ENCODE measurements at regions not wholly inside any gene's neighbourhood (a gene's known extent, or its start where the extent isn't known, plus 50 kb on each side); places are given as distances from the start of the nearest gene placed in this dataset.

DNA sequence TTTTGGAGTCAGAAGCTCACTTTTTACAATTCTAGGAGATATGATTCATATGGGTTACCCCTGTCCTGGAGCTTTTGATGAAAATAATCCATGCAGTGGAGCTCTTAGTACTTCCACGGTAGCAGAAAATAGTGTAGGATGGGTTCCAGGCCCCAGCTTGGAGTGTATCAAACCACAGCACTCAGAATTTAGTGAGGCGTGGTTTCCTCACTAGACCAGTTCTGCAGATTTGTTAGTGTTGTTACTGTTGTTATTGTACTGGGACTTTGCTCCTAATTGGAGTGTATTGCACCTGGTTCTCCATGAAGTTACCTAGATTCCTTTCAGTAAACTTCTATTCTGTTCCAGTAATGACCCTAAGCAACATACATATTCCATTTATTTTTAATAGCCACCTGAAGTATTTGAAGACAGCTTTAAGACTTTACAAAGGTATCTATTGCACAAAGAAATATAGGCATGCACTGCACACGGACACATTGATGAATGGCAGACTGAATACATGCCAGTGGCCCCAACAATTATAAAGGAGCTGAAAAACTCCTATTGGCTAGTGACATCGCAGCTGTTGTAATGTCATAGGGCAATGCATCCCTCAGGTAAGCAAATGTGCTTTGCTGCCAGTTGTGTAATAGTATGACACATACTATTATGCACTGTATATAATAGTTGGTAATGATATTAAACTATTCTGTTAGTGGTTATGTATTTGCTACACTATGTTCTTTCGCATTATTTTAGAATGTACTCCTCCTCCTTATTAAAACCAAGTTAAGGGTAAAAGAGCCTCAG, 1058.0 kb downstream of the KCNT2 start:
- no peaks in the 10 kb centered on the region for H3K27me3 ChIP-seq (replicated peaks; ENCODE audit: insufficient read depth)
- no peaks in the 10 kb centered on the region for H3K36me3 ChIP-seq
- no peaks in the 10 kb centered on the region for H3K4me1 ChIP-seq (ENCODE audit: control insufficient read depth in 1 of 2, low read depth in 2 of 2)
- no peak overlapping the region for H3K27ac ChIP-seq
- no peak overlapping the region for H3K4me3 ChIP-seq
- DNase-seq (ENCODE audit: low spot score): no peak
- no peak for ATAC-seq (ENCODE audit: insufficient number of reproducible peaks, low FRiP score, low read depth)
- TF ChIP-seq, protein P1, sequence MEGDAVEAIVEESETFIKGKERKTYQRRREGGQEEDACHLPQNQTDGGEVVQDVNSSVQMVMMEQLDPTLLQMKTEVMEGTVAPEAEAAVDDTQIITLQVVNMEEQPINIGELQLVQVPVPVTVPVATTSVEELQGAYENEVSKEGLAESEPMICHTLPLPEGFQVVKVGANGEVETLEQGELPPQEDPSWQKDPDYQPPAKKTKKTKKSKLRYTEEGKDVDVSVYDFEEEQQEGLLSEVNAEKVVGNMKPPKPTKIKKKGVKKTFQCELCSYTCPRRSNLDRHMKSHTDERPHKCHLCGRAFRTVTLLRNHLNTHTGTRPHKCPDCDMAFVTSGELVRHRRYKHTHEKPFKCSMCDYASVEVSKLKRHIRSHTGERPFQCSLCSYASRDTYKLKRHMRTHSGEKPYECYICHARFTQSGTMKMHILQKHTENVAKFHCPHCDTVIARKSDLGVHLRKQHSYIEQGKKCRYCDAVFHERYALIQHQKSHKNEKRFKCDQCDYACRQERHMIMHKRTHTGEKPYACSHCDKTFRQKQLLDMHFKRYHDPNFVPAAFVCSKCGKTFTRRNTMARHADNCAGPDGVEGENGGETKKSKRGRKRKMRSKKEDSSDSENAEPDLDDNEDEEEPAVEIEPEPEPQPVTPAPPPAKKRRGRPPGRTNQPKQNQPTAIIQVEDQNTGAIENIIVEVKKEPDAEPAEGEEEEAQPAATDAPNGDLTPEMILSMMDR (IDR thresholded peaks at IDR 0.05): no peak
- H3K9me3 ChIP-seq: no peaks in the 10 kb centered on the region

DNA sequence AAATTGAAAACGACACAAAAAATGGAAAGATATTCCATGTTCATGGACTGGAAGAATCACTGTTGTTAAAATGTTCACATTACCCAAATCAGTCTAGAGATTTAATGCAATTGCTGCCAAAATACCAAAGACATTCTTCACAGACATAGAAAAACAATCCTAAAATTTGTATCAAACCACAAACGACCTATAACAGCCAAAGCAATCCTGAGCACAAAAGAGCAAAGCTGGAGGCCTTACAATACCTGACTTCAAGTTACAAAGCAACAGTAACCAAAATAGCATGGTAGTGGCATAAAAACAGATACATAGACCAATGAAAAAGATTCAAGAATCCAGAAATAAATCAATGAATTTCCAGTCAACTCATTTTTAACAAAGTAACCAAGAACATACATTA, 1077.3 kb downstream of the KCNT2 start:
- TF ChIP-seq, protein P1 (IDR thresholded peaks at IDR 0.05): no peak
- ATAC-seq (ENCODE audit: insufficient number of reproducible peaks, low FRiP score, low read depth) (no peak), DNase-seq (ENCODE audit: low spot score) (no peak)

DNA sequence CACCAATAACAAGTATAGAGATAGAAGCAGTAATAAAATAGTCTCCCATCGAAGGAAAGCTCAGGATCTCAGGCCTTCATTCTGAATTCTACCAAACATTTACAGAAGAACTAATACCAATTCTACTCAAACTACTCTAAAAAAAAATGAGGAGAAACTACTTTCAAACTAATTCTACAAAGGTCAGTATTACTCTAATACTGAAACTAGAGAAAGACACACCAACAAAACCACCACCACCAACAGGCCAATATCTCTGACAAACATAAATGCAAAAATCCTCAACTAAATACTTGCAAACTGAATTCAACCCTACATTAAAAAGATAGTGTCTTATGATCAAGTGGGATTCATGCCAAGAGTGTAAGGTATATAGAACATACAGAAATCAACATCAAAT, 1078.4 kb downstream of the KCNT2 start:
- H3K36me3 ChIP-seq: no peaks in the 10 kb centered on the region
- TF ChIP-seq, protein P1 (IDR thresholded peaks at IDR 0.05): no peak
- H3K27ac ChIP-seq: no peak overlapping the region
- H3K4me3 ChIP-seq: no peak overlapping the region
- no peaks in the 10 kb centered on the region for H3K27me3 ChIP-seq (replicated peaks; ENCODE audit: insufficient read depth)
- H3K4me1 ChIP-seq (ENCODE audit: control insufficient read depth in 1 of 2, low read depth in 2 of 2): no peaks in the 10 kb centered on the region
- DNase-seq (ENCODE audit: low spot score): no peak
- H3K9me3 ChIP-seq: no peaks in the 10 kb centered on the region
- ATAC-seq (ENCODE audit: insufficient number of reproducible peaks, low FRiP score, low read depth): no peak

More for the DNA sequence above, 1077.3 kb downstream of the KCNT2 start:
- H3K27me3 ChIP-seq (replicated peaks; ENCODE audit: insufficient read depth): no peaks in the 10 kb centered on the region
- no peak overlapping the region for H3K4me3 ChIP-seq
- no peak overlapping the region for H3K27ac ChIP-seq
- no peaks in the 10 kb centered on the region for H3K9me3 ChIP-seq
- no peaks in the 10 kb centered on the region for H3K4me1 ChIP-seq (ENCODE audit: control insufficient read depth in 1 of 2, low read depth in 2 of 2)
- no peaks in the 10 kb centered on the region for H3K36me3 ChIP-seq

DNA sequence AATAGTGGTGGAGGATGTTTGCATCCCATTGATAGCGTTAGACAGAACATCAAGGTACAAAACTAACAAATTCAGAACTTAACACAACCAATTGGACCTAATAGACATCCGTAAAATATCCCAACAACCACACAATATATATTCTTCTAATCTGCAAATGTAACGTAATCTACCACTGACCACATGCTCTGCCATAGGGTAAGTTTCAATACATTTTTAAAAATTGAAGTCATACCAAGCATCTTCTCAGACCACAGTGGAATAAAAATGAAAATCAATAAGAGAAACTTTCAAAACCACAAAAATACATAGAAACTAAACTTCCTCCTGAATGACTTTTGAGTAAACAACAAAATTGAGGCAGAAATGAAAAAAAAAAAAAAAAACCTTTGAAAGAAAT, 1087.5 kb downstream of the KCNT2 start:
- DNase-seq (ENCODE audit: low spot score): no peak
- Histone ChIP-seq H3K27me3 (replicated peaks; ENCODE audit: insufficient read depth) (no peaks in the 10 kb centered on the region), H3K4me3 (no peak overlapping the region), H3K9me3 (no peaks in the 10 kb centered on the region), H3K4me1 (ENCODE audit: control insufficient read depth in 1 of 2, low read depth in 2 of 2) (no peaks in the 10 kb centered on the region), H3K27ac (no peak overlapping the region), H3K36me3 (no peaks in the 10 kb centered on the region)
- TF ChIP-seq, protein P1 (IDR thresholded peaks at IDR 0.05): no peak
- ATAC-seq (ENCODE audit: insufficient number of reproducible peaks, low FRiP score, low read depth): no peak

DNA sequence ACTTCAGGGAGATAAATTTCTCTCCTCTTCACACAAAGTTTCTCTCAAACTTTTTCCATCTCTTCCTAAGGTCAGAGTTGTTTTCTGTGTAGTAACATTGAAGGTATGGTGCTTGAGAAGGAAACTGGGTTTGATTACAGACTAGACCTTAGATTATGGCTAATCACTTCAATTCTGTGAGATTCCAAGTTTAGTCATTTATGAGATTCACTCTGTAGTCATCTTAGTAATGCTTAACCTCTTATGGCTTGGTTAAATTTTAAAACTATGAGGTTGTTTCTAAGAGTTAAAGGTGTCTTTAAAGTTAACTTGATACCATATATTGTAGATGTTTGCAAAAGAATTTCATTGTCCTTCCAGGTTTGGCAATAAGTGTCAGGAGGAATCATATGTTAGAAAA, 1092.2 kb downstream of the KCNT2 start:
- ATAC-seq (ENCODE audit: insufficient number of reproducible peaks, low FRiP score, low read depth) (no peak), DNase-seq (ENCODE audit: low spot score) (no peak)
- TF ChIP-seq, protein P1 (IDR thresholded peaks at IDR 0.05): no peak
- H3K27me3 ChIP-seq (replicated peaks; ENCODE audit: insufficient read depth): no peaks in the 10 kb centered on the region
- no peaks in the 10 kb centered on the region for H3K9me3 ChIP-seq
- no peak overlapping the region for H3K27ac ChIP-seq
- H3K36me3 ChIP-seq: no peaks in the 10 kb centered on the region
- no peaks in the 10 kb centered on the region for H3K4me1 ChIP-seq (ENCODE audit: control insufficient read depth in 1 of 2, low read depth in 2 of 2)
- H3K4me3 ChIP-seq: no peak overlapping the region
